ENCODE measurements at regions not wholly inside any gene's neighbourhood (a gene's known extent, or its start where the extent isn't known, plus 50 kb on each side); places are given as distances from the start of the nearest gene placed in this dataset.

DNA sequence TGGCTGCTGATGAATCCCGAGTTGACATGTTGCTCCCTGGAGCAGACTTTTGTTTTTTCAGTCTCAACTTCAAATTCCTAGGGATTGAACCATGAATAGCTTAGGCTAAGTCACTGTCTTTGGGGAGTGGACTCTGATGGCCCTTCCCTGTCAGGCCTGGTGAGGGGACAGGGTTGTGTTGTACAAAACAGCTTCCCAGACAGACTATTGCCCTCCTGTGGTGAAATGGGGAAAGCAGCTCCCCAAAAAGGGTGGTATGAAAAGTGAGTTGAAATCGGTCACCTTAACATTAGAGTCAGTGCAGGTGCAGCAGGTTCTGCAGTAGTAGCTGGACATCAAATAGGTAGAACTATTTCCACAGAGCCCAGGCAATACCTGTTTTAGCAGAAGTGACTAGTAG, 775.6 kb downstream of the ROBO2 start:
- H3K9ac ChIP-seq (ENCODE audit: low read depth in 2 of 2, low read length in 2 of 2) = no peak overlapping the region

DNA sequence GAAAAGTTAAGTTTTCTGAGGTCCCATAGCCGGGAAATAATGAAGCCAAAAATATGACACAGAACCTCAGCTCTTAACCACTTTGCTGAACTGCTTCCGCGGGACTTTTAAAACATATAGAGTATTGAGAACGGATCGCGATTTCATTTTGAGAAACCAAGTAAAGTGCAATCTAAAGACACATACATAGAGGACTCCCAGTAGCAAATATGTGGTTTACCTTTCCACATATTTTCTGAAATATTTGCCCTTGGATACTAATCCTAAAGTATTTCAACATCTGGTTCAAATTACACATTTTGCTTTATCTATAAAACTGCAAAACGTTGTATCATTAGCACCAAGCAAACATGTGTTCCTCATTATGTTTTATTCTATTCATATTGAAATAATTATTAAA, 776.5 kb downstream of the ROBO2 start:
- Histone ChIP-seq H3K36me3 (no peaks in the 10 kb centered on the region), H3K27ac (no peak overlapping the region), H3K9me3 (no peaks in the 10 kb centered on the region), H3K4me3 (no peak overlapping the region), H3K4me1 (no peaks in the 10 kb centered on the region), H3K9ac (ENCODE audit: low read depth in 2 of 2, low read length in 2 of 2) (no peak overlapping the region), H3K27me3 (no peaks in the 10 kb centered on the region)
- TF ChIP-seq, protein P1, sequence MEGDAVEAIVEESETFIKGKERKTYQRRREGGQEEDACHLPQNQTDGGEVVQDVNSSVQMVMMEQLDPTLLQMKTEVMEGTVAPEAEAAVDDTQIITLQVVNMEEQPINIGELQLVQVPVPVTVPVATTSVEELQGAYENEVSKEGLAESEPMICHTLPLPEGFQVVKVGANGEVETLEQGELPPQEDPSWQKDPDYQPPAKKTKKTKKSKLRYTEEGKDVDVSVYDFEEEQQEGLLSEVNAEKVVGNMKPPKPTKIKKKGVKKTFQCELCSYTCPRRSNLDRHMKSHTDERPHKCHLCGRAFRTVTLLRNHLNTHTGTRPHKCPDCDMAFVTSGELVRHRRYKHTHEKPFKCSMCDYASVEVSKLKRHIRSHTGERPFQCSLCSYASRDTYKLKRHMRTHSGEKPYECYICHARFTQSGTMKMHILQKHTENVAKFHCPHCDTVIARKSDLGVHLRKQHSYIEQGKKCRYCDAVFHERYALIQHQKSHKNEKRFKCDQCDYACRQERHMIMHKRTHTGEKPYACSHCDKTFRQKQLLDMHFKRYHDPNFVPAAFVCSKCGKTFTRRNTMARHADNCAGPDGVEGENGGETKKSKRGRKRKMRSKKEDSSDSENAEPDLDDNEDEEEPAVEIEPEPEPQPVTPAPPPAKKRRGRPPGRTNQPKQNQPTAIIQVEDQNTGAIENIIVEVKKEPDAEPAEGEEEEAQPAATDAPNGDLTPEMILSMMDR (IDR thresholded peaks at IDR 0.05) = no peak
- no peak for DNase-seq
- intact Hi-C loops (cut with DNase I) = no loop called here

More for the DNA sequence above, 775.6 kb downstream of the ROBO2 start:
- Histone ChIP-seq H3K36me3 (no peaks in the 10 kb centered on the region), H3K9me3 (no peaks in the 10 kb centered on the region), H3K27me3 (no peaks in the 10 kb centered on the region), H3K4me3 (no peak overlapping the region), H3K4me1 (no peaks in the 10 kb centered on the region), H3K27ac (no peak overlapping the region)
- TF ChIP-seq, protein P1 (IDR thresholded peaks at IDR 0.05) = no peak
- no peak for DNase-seq
- intact Hi-C loops (cut with DNase I) = no loop called here

DNA sequence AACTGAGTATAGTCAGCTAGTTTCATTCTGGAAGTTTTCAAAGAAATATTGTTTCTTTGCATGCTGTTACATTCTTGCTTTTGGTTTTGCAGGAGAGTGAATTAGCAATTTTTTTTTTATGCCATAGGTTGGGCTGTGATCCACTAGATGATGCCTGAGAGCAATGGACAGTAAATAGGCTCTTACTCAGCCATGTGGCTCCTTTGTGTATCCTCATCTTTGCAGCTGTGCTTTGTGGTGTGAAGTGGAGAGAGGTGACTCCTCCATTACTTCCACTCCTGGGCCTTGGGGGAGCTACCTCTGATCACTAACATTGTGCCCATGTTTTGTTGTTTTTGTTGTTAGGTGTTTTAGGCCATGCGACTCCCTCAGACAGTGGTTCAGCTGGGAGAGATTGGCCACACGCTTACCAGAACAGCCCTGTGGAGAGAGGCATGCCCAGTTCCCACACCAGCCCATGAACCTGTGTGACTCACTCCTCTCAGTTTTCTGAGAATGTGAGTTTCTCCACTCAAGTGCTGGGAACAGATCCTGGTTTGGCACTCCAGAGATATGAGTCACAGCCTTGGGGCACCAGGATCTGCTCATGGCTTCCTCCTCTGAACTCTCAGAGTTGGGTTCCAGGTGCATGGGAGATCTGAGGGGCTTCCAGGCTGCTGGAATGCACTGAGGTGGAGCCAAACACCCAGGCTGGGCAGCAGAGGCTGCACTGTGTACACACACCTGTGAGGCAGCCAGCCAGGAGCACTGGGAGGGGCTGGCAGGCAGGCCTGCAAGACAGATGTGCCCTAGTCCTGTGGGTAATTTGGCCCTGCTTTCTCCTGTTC, 785.3 kb downstream of the ROBO2 start:
- TF ChIP-seq, protein P1 (IDR thresholded peaks at IDR 0.05) = no peak
- intact Hi-C loops (cut with DNase I) = no loop called here
- no peak overlapping the region for H3K9ac ChIP-seq (ENCODE audit: low read depth in 2 of 2, low read length in 2 of 2)

DNA sequence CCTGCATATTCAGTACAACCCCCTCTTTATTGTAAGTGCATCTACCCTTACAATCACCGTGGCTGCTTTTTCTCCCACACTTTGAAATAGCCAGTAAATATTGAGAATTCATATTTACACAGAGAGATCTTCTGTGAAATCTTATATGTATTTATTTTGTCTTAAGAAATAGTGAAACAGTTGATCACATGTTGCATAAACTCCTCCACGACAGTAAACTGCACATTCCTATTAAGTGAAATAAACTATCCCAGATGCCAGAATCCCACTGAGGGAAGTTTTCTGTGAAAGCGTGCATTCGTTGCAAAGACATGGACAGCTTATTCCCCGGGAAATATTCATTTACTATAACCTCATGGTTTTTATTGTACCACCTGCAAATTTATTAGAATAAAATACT, 796.0 kb downstream of the ROBO2 start:
- Histone ChIP-seq H3K4me3 (no peak overlapping the region), H3K36me3 (no peaks in the 10 kb centered on the region), H3K4me1 (no peaks in the 10 kb centered on the region), H3K9me3 (no peaks in the 10 kb centered on the region), H3K27me3 (no peaks in the 10 kb centered on the region), H3K27ac (no peak overlapping the region), H3K9ac (ENCODE audit: low read depth in 2 of 2, low read length in 2 of 2) (no peak overlapping the region)
- intact Hi-C loops (cut with DNase I) = no loop called here
- TF ChIP-seq, protein P1 (IDR thresholded peaks at IDR 0.05) = no peak
- DNase-seq = no peak

More for the DNA sequence above, 785.3 kb downstream of the ROBO2 start:
- Histone ChIP-seq H3K27ac (no peak overlapping the region), H3K4me3 (no peak overlapping the region), H3K9me3 (no peaks in the 10 kb centered on the region), H3K4me1 (no peaks in the 10 kb centered on the region), H3K27me3 (no peaks in the 10 kb centered on the region), H3K36me3 (no peaks in the 10 kb centered on the region)
- DNase-seq = peak; percentile 31

DNA sequence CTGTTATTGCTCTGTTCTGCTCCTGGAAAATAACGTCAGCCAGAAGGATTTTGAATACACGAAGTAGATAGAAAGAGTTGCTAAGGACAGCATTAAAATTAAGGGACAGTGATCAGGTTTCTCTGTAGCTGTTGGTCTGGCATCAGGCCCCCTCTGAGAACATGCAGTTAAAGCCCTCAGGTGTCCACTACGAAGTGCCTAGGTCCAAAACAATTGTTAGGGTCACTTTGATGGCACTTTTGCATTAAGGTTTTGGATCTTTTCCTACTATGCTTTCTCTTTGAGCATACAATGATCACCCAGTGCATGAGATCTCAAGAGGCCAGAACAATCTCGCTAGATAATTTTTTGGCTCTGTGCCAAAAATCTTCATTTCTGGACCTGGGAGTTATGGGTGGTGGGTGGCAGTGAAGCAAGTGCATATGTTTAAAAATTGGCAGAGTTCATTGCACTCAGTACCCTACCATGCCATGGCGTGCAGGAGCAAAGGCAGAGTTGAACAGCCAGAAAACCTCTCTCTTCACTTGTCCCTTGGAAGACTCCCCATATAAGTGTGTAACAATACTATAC, 797.6 kb downstream of the ROBO2 start:
- H3K36me3 ChIP-seq = no peaks in the 10 kb centered on the region
- TF ChIP-seq, protein P1 (IDR thresholded peaks at IDR 0.05) = no peak
- H3K4me3 ChIP-seq = no peak overlapping the region
- intact Hi-C loops (cut with DNase I) = no loop called here
- H3K27me3 ChIP-seq = no peaks in the 10 kb centered on the region
- no peaks in the 10 kb centered on the region for H3K9me3 ChIP-seq
- no peak overlapping the region for H3K9ac ChIP-seq (ENCODE audit: low read depth in 2 of 2, low read length in 2 of 2)
- H3K27ac ChIP-seq = no peak overlapping the region
- no peak for DNase-seq
- H3K4me1 ChIP-seq = no peaks in the 10 kb centered on the region

Measured in colonic mucosa (tissue), 4 donors.